ENCODE measurements at regions not wholly inside any gene's neighbourhood (a gene's known extent, or its start where the extent isn't known, plus 50 kb on each side); places are given as distances from the start of the nearest gene placed in this dataset.

GRCh38 chr13:78485803-78486202, 117.5 kb downstream of the POU4F1 start:
- TF ChIP-seq CTCF (IDR thresholded peaks at IDR 0.05), result no peak

- TF ChIP-seq CTCF (IDR thresholded peaks at IDR 0.05), result no peak
Observed at GRCh38 chr13:78478183-78478582, 125.2 kb downstream of the POU4F1 start.

- TF ChIP-seq CTCF (IDR thresholded peaks at IDR 0.05), result no peak
Observed at GRCh38 chr13:78476910-78477309, 126.4 kb downstream of the POU4F1 start.

DNA sequence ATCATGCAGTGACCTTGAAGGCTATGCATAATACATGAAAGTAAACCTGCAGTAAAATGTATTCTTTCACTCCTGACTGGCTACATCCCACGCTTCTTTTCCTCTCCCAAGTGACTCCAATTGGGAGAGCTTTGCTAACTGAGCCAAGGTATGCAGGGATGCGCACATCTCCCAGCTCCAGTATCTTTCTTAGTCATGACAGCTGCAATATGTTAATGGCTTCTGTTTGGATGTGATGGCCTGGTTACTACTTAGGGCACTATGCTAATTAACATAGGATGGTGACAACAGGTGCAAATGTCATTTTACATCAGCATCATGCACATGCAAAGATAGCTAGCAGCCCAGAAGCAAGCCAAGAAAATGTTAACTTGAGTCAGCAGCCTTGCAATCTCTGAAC, 134.7 kb downstream of the POU4F1 start:
- no peak for TF ChIP-seq CTCF (IDR thresholded peaks at IDR 0.05)

DNA sequence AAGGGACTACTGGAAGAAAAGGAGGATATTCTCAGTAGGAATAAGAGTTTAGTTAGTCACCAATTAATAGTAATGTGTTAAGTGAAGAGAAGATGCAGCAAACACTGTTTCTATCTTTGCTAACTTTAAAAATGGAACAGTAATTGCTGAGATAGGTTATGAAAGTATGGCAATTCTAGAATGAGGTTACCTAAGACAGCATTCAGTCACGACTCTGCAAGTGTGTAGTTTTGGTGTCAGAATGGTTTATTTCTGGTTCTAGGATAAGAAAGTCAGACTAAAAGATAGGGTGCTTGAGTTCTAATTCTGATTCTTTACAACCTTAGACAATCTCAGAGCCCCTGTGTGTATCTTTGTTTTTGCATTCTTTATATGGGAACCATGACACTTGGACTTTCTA, 138.1 kb downstream of the POU4F1 start:
- no peak for TF ChIP-seq CTCF (IDR thresholded peaks at IDR 0.05)

DNA sequence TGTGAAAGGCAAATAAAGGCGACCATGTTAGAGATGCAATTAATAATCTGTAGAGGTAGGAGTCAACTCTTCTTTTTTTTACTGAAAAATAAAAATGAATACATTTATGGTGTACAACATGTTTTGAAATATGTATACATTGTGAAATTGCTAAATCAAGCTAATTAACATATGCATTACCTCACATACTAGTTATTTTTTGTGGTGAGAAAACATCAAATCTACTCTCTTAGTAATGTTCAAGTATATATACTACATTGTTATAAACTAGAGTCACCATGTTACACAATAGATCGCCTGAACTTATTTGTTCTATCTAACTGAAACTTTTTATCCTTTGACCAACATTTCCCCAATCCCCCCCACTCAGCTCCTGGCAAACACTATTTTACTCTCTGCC, 143.2 kb downstream of the POU4F1 start:
- TF ChIP-seq CTCF (IDR thresholded peaks at IDR 0.05), result no peak

DNA sequence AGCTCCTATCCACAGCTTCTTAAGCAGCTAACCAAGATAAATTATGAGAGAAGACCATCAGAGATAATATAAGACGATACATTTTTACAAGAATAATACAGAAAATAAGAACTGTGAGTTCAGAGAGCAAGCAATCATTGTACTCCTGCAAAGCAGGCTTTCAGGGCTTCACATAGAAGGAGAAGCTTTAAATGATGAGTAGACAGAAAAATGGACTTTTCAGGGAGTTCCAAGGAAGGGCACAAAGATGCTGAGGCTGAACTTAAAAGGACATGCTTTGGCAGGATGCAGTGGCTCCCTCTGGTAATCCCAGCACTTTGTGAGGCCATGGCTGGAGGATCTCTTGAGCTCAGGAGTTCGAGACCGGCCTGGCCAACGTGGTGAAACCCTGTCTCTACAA, 159.5 kb downstream of the POU4F1 start:
- TF ChIP-seq CTCF (IDR thresholded peaks at IDR 0.05), result no peak

DNA sequence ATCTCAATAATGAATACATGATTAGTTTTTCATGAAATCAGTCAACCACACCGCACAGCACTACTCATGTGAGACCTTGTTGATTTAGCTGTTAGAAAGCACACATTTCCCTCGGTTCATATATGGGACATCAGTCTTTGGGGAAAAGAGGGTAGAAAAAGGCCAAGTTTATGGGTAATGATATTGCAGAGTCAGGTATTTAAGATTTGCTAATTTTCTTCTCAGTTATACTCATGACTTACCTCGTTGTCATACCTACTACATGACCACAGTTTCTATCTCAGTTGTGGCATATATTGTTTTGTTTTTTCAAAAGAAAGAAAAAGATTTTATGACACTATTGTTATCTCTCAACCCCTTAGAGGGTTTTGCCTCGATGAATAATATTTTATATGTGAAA, 165.6 kb downstream of the POU4F1 start:
- no peak for TF ChIP-seq CTCF (IDR thresholded peaks at IDR 0.05)

Data from LNCAP (cell line).